ENCODE measurements at regions not wholly inside any gene's neighbourhood (a gene's known extent, or its start where the extent isn't known, plus 50 kb on each side); places are given as distances from the start of the nearest gene placed in this dataset.

GRCh38 chr1:239507826-239508225 lies 121.5 kb downstream of the CHRM3 start:
- intact Hi-C loops (cut with DNase I; ENCODE audit: low total_unique reads), result no loop called here
- DNase-seq, result no peak
- no peaks in the 10 kb centered on the region for H3K36me3 ChIP-seq
- H3K27me3 ChIP-seq (replicated peaks in 1 of 7), result no peaks in the 10 kb centered on the region
- TF ChIP-seq POLR2A (IDR thresholded peaks at IDR 0.05) (no peak), POLR2AphosphoS5 (IDR thresholded peaks at IDR 0.05) (no peak), CTCF (IDR thresholded peaks at IDR 0.05 in 8 of 11, conservative IDR thresholded peaks at IDR 0.05 in 3 of 11) (no peak)
- H3K4me1 ChIP-seq, result no peaks in the 10 kb centered on the region
- no peak overlapping the region for H3K4me3 ChIP-seq
- 75 to 94% (median 86%) methylated on average over 1 of the region's 1 CpG for WGBS, 5 donors
- no peak overlapping the region for H3K27ac ChIP-seq
- peaks cover 2 to 42% (median 36%) of the 10 kb centered on the region in 8 donors for H3K9me3 ChIP-seq

- intact Hi-C loops (cut with DNase I; ENCODE audit: low total_unique reads), result no loop called here
Measured at GRCh38 chr1:239511875-239512274, 125.5 kb downstream of the CHRM3 start.

GRCh38 chr1:239516579-239516978 lies 130.2 kb downstream of the CHRM3 start:
- no peak for TF ChIP-seq POLR2A (IDR thresholded peaks at IDR 0.05)
- TF ChIP-seq POLR2AphosphoS5 (IDR thresholded peaks at IDR 0.05), result no peak
- no peak for TF ChIP-seq CTCF (IDR thresholded peaks at IDR 0.05 in 8 of 11, conservative IDR thresholded peaks at IDR 0.05 in 3 of 11)
- Histone ChIP-seq H3K4me1 (peaks cover 0 to 5% (median 0%) of the 10 kb centered on the region in 6 donors), H3K36me3 (no peaks in the 10 kb centered on the region), H3K27ac (no peak overlapping the region), H3K4me3 (no peak overlapping the region), H3K27me3 (replicated peaks in 1 of 7) (no peaks in the 10 kb centered on the region), H3K9me3 (no peaks in the 10 kb centered on the region)
- intact Hi-C loops (cut with DNase I; ENCODE audit: low total_unique reads), result no loop called here
- DNase-seq, result no peak
- WGBS, 5 donors, result 76 to 93% (median 80%) methylated on average over 9 of the region's 9 CpGs

More at GRCh38 chr1:239511875-239512274, 125.5 kb downstream of the CHRM3 start:
- WGBS, 5 donors, result 62 to 78% (median 71%) methylated on average over 2 of the region's 2 CpGs
- no peak for DNase-seq
- TF ChIP-seq POLR2A (IDR thresholded peaks at IDR 0.05) (no peak), POLR2AphosphoS5 (IDR thresholded peaks at IDR 0.05) (no peak), CTCF (IDR thresholded peaks at IDR 0.05 in 8 of 11, conservative IDR thresholded peaks at IDR 0.05 in 3 of 11) (no peak)
- Histone ChIP-seq H3K9me3 (peaks cover 0 to 13% (median 7%) of the 10 kb centered on the region in 8 donors), H3K4me3 (no peak overlapping the region), H3K27ac (no peak overlapping the region), H3K27me3 (replicated peaks in 1 of 7) (no peaks in the 10 kb centered on the region), H3K4me1 (peaks cover 0 to 5% (median 0%) of the 10 kb centered on the region in 6 donors), H3K36me3 (no peaks in the 10 kb centered on the region)

- Histone ChIP-seq H3K4me3 (no peak overlapping the region), H3K27ac (no peak overlapping the region), H3K36me3 (no peaks in the 10 kb centered on the region), H3K27me3 (replicated peaks in 1 of 7) (no peaks in the 10 kb centered on the region), H3K9me3 (no peaks in the 10 kb centered on the region), H3K4me1 (no peaks in the 10 kb centered on the region)
- intact Hi-C loops (cut with DNase I; ENCODE audit: low total_unique reads), result no loop called here
- TF ChIP-seq CTCF (IDR thresholded peaks at IDR 0.05 in 8 of 11, conservative IDR thresholded peaks at IDR 0.05 in 3 of 11) (no peak), POLR2A (IDR thresholded peaks at IDR 0.05) (no peak), POLR2AphosphoS5 (IDR thresholded peaks at IDR 0.05) (no peak)
- DNase-seq, result no peak
- 79 to 92% (median 84%) methylated on average over 4 of the region's 4 CpGs for WGBS, 5 donors
Measured at GRCh38 chr1:239526391-239526790, 140.0 kb downstream of the CHRM3 start.
